ENCODE measurements at regions not wholly inside any gene's neighbourhood (a gene's known extent, or its start where the extent isn't known, plus 50 kb on each side); places are given as distances from the start of the nearest gene placed in this dataset.

- no peak for DNase-seq (ENCODE audit: low read depth)
- no peak for TF ChIP-seq CTCF (conservative IDR thresholded peaks at IDR 0.05; ENCODE audit: low read depth, low read length)
- no peak overlapping the region for H3K4me3 ChIP-seq (ENCODE audit: low read depth, low read length)
Measured at GRCh38 chr2:42867093-42868065, 75.0 kb upstream of the HAAO start.

- H3K4me3 ChIP-seq (ENCODE audit: low read depth, low read length), result no peak overlapping the region
- TF ChIP-seq CTCF (conservative IDR thresholded peaks at IDR 0.05; ENCODE audit: low read depth, low read length), result no peak
- DNase-seq (ENCODE audit: low read depth), result no peak
Measured at GRCh38 chr2:42865884-42866881, 73.8 kb upstream of the HAAO start.

- TF ChIP-seq CTCF (conservative IDR thresholded peaks at IDR 0.05; ENCODE audit: low read depth, low read length), result no peak
- H3K4me3 ChIP-seq (ENCODE audit: low read depth, low read length), result no peak overlapping the region
- no peak for DNase-seq (ENCODE audit: low read depth)
Measured at GRCh38 chr2:42864641-42865280, 72.4 kb upstream of the HAAO start.

GRCh38 chr2:42864222-42864621 lies 71.8 kb upstream of the HAAO start:
- DNase-seq (ENCODE audit: low read depth), result no peak
- no peak overlapping the region for H3K4me3 ChIP-seq (ENCODE audit: low read depth, low read length)
- TF ChIP-seq CTCF (conservative IDR thresholded peaks at IDR 0.05; ENCODE audit: low read depth, low read length), result no peak

- H3K4me3 ChIP-seq (ENCODE audit: low read depth, low read length), result no peak overlapping the region
- TF ChIP-seq CTCF (conservative IDR thresholded peaks at IDR 0.05; ENCODE audit: low read depth, low read length), result no peak
- DNase-seq (ENCODE audit: low read depth), result no peak
Measured at GRCh38 chr2:42863751-42864150, 71.4 kb upstream of the HAAO start.

- no peak overlapping the region for H3K4me3 ChIP-seq (ENCODE audit: low read depth, low read length)
- DNase-seq (ENCODE audit: low read depth), result no peak
- no peak for TF ChIP-seq CTCF (conservative IDR thresholded peaks at IDR 0.05; ENCODE audit: low read depth, low read length)
Measured at GRCh38 chr2:42863320-42863719, 70.9 kb upstream of the HAAO start.

Data from choroid plexus epithelial cell (primary cell).